BLaER1 (cell line): ENCODE measurements at regions not wholly inside any gene's neighbourhood (a gene's known extent, or its start where the extent isn't known, plus 50 kb on each side); places are given as distances from the start of the nearest gene placed in this dataset.

Experiments
- H3K27ac ChIP-seq: shearing (Covaris generic); formaldehyde crosslinking; 2 replicates; pipeline ENCODE4 v1.8.1; 2022
- H3K27me3 ChIP-seq: shearing (Covaris generic); formaldehyde crosslinking; 2 replicates; pipeline ENCODE4 v1.8.1; 2022
- H3K36me3 ChIP-seq: shearing (Covaris generic); formaldehyde crosslinking; 2 replicates; pipeline ENCODE4 v1.8.1; 2022
- H3K4me1 ChIP-seq: shearing (Covaris generic); formaldehyde crosslinking; 2 replicates; pipeline ENCODE4 v1.8.1; 2022
- H3K4me2 ChIP-seq: shearing (Covaris generic); formaldehyde crosslinking; 2 replicates; pipeline ENCODE4 v1.8.1; 2022
- H3K4me3 ChIP-seq: shearing (Covaris generic); formaldehyde crosslinking; 2 replicates; pipeline ENCODE4 v1.8.1; 2022
- H3K9ac ChIP-seq: shearing (Covaris generic); formaldehyde crosslinking; 2 replicates; pipeline ENCODE4 v1.8.1; 2022
- H3K9me3 ChIP-seq: shearing (Covaris generic); formaldehyde crosslinking; 2 replicates; pipeline ENCODE4 v1.8.1; 2022
- H4K20me1 ChIP-seq: shearing (Covaris generic); formaldehyde crosslinking; 2 replicates; pipeline ENCODE4 v1.8.1; 2022
- Cebpa-rat ChIP-seq: shearing (Covaris generic); IDR thresholded peaks from 2 replicates; pipeline ENCODE4 v1.8.1; 2022

GRCh38 chr18:22052405-22053105 lies 116.8 kb upstream of the GATA6 start:
- H3K27me3 ChIP-seq, result no peaks in the 10 kb centered on the region
- H3K4me3 ChIP-seq, result no peak overlapping the region
- no peak overlapping the region for H3K27ac ChIP-seq
- no peaks in the 10 kb centered on the region for H3K36me3 ChIP-seq
- no peaks in the 10 kb centered on the region for H4K20me1 ChIP-seq
- H3K4me1 ChIP-seq, result no peaks in the 10 kb centered on the region
- H3K4me2 ChIP-seq, result no peak overlapping the region
- 0 out of 2 replicates have a peak, but pooled peaks cover 5% of the 10 kb centered on the region for H3K9me3 ChIP-seq
- TF ChIP-seq Cebpa-rat, result no peak
- H3K9ac ChIP-seq, result no peak overlapping the region

GRCh38 chr18:22055466-22056238 lies 113.7 kb upstream of the GATA6 start:
- no peak overlapping the region for H3K27ac ChIP-seq
- H3K4me1 ChIP-seq, result no peaks in the 10 kb centered on the region
- H3K4me3 ChIP-seq, result no peak overlapping the region
- H3K4me2 ChIP-seq, result no peak overlapping the region
- no peak for TF ChIP-seq Cebpa-rat
- no peak overlapping the region for H3K9ac ChIP-seq
- no peaks in the 10 kb centered on the region for H3K36me3 ChIP-seq
- 0 out of 2 replicates have a peak, but pooled peaks cover 5% of the 10 kb centered on the region for H3K9me3 ChIP-seq
- no peaks in the 10 kb centered on the region for H4K20me1 ChIP-seq
- no peaks in the 10 kb centered on the region for H3K27me3 ChIP-seq

GRCh38 chr18:22056950-22057349 lies 112.4 kb upstream of the GATA6 start:
- Histone ChIP-seq H3K9ac (no peak overlapping the region), H4K20me1 (no peaks in the 10 kb centered on the region), H3K4me1 (no peaks in the 10 kb centered on the region), H3K9me3 (0 out of 2 replicates have a peak, but pooled peaks cover 5% of the 10 kb centered on the region), H3K27me3 (no peaks in the 10 kb centered on the region), H3K4me3 (no peak overlapping the region), H3K4me2 (no peak overlapping the region), H3K27ac (no peak overlapping the region), H3K36me3 (no peaks in the 10 kb centered on the region)
- no peak for TF ChIP-seq Cebpa-rat

- H3K9me3 ChIP-seq, result 0 out of 2 replicates have a peak, but pooled peaks cover 5% of the 10 kb centered on the region
- no peak overlapping the region for H3K4me2 ChIP-seq
These were observed 111.4 kb upstream of the GATA6 start for GRCh38 chr18:22057908-22058527.

GRCh38 chr18:22060361-22060760 lies 109.0 kb upstream of the GATA6 start:
- Histone ChIP-seq H4K20me1 (no peaks in the 10 kb centered on the region), H3K9me3 (no peaks in the 10 kb centered on the region), H3K36me3 (no peaks in the 10 kb centered on the region), H3K27ac (no peak overlapping the region), H3K4me3 (no peak overlapping the region), H3K9ac (no peak overlapping the region), H3K27me3 (no peaks in the 10 kb centered on the region), H3K4me2 (no peak overlapping the region), H3K4me1 (no peaks in the 10 kb centered on the region)
- TF ChIP-seq Cebpa-rat, result no peak

More at GRCh38 chr18:22057908-22058527, 111.4 kb upstream of the GATA6 start:
- no peaks in the 10 kb centered on the region for H3K27me3 ChIP-seq
- no peak overlapping the region for H3K9ac ChIP-seq
- no peaks in the 10 kb centered on the region for H4K20me1 ChIP-seq
- H3K4me3 ChIP-seq, result no peak overlapping the region
- H3K36me3 ChIP-seq, result no peaks in the 10 kb centered on the region
- H3K27ac ChIP-seq, result no peak overlapping the region
- no peaks in the 10 kb centered on the region for H3K4me1 ChIP-seq
- no peak for TF ChIP-seq Cebpa-rat

GRCh38 chr18:22063102-22063501 lies 106.3 kb upstream of the GATA6 start:
- TF ChIP-seq Cebpa-rat, result no peak
- Histone ChIP-seq H3K27ac (no peak overlapping the region), H3K9me3 (no peaks in the 10 kb centered on the region), H3K4me2 (no peak overlapping the region), H3K36me3 (no peaks in the 10 kb centered on the region), H3K27me3 (no peaks in the 10 kb centered on the region), H4K20me1 (no peaks in the 10 kb centered on the region), H3K4me1 (no peaks in the 10 kb centered on the region), H3K4me3 (no peak overlapping the region), H3K9ac (no peak overlapping the region)

GRCh38 chr18:22063672-22064071 lies 105.7 kb upstream of the GATA6 start:
- H3K4me2 ChIP-seq, result no peak overlapping the region
- no peak for TF ChIP-seq Cebpa-rat
- H3K36me3 ChIP-seq, result no peaks in the 10 kb centered on the region
- H3K9me3 ChIP-seq, result no peaks in the 10 kb centered on the region
- H3K27me3 ChIP-seq, result no peaks in the 10 kb centered on the region
- H3K4me1 ChIP-seq, result no peaks in the 10 kb centered on the region
- no peak overlapping the region for H3K4me3 ChIP-seq
- no peak overlapping the region for H3K27ac ChIP-seq
- H3K9ac ChIP-seq, result no peak overlapping the region
- H4K20me1 ChIP-seq, result no peaks in the 10 kb centered on the region

- no peaks in the 10 kb centered on the region for H3K4me1 ChIP-seq
These were observed 104.8 kb upstream of the GATA6 start for GRCh38 chr18:22064581-22064980.

GRCh38 chr18:22065311-22065710 lies 104.1 kb upstream of the GATA6 start:
- Histone ChIP-seq H3K9me3 (no peaks in the 10 kb centered on the region), H3K27ac (no peak overlapping the region), H3K27me3 (no peaks in the 10 kb centered on the region), H3K36me3 (no peaks in the 10 kb centered on the region), H3K4me1 (no peaks in the 10 kb centered on the region), H3K9ac (no peak overlapping the region), H3K4me3 (no peak overlapping the region), H4K20me1 (no peaks in the 10 kb centered on the region), H3K4me2 (no peak overlapping the region)
- no peak for TF ChIP-seq Cebpa-rat

More at GRCh38 chr18:22064581-22064980, 104.8 kb upstream of the GATA6 start:
- no peaks in the 10 kb centered on the region for H3K27me3 ChIP-seq
- H3K9me3 ChIP-seq, result no peaks in the 10 kb centered on the region
- H3K27ac ChIP-seq, result no peak overlapping the region
- TF ChIP-seq Cebpa-rat, result no peak
- no peak overlapping the region for H3K9ac ChIP-seq
- H3K4me2 ChIP-seq, result no peak overlapping the region
- H4K20me1 ChIP-seq, result no peaks in the 10 kb centered on the region
- H3K36me3 ChIP-seq, result no peaks in the 10 kb centered on the region
- H3K4me3 ChIP-seq, result no peak overlapping the region

GRCh38 chr18:22066083-22066485 lies 103.3 kb upstream of the GATA6 start:
- Histone ChIP-seq H3K36me3 (no peaks in the 10 kb centered on the region), H4K20me1 (no peaks in the 10 kb centered on the region), H3K4me3 (no peak overlapping the region), H3K27me3 (no peaks in the 10 kb centered on the region), H3K4me1 (no peaks in the 10 kb centered on the region), H3K9me3 (no peaks in the 10 kb centered on the region), H3K9ac (no peak overlapping the region), H3K4me2 (no peak overlapping the region), H3K27ac (no peak overlapping the region)
- TF ChIP-seq Cebpa-rat, result no peak
